Sigmoid colon (tissue), 6 donors: ENCODE measurements at regions not wholly inside any gene's neighbourhood (a gene's known extent, or its start where the extent isn't known, plus 50 kb on each side); places are given as distances from the start of the nearest gene placed in this dataset.

Experiments used
- DNase-seq: peaks from one replicate; pipeline ENCODE4 v3.0.0-alpha.2; 2019
- H3K27ac ChIP-seq, 4 donors: fragments of 200-600 bp; sonication (generic); one replicate each; pipeline ENCODE4 v1.5.1; 2016 to 2019; ENCODE audit warnings: mild to moderate bottlenecking in 1 of 4
- H3K27me3 ChIP-seq, 3 donors: fragments of 200-600 bp; sonication (generic); one replicate each; pipeline ENCODE4 v1.5.1; 2019; ENCODE audit warnings: mild to moderate bottlenecking in 1 of 3
- H3K36me3 ChIP-seq, 4 donors: fragments of 200-600 bp; sonication (generic); one replicate each; pipeline ENCODE4 v1.5.1; 2016 to 2019
- H3K4me1 ChIP-seq, 4 donors: fragments of 200-600 bp; sonication (generic); one replicate each; pipeline ENCODE4 v1.5.1; 2017 to 2019
- H3K4me3 ChIP-seq, 4 donors: fragments of 200-600 bp; sonication (generic); one replicate each; pipeline ENCODE4 v1.5.1; 2017 to 2019; ENCODE audit warnings: mild to moderate bottlenecking in 2 of 4, moderate library complexity in 1 of 4
- H3K9me3 ChIP-seq, 4 donors: fragments of 200-600 bp in 3 of 4; sonication (generic) in 3 of 4; one replicate each; pipeline versions ENCODE4 v1.5.1 to v1.6.1; 2013 to 2019
- EP300 ChIP-seq, 4 donors: sonication (generic); formaldehyde crosslinking; IDR thresholded peaks; one replicate each; pipeline ENCODE4 v1.6.1; 2017; ENCODE audit warnings: antibody characterized with exemption in 4 of 4
- POLR2A ChIP-seq, 2 donors: fragments of 450-650 bp; IDR thresholded peaks; one replicate each; pipeline ENCODE4 v1.6.1; 2016; ENCODE audit warnings: antibody characterized with exemption in 2 of 2, mild to moderate bottlenecking in 2 of 2, moderate library complexity in 2 of 2
- POLR2AphosphoS5 ChIP-seq, 4 donors: sonication (generic); formaldehyde crosslinking; IDR thresholded peaks; one replicate each; pipeline ENCODE4 v1.6.1; 2017; ENCODE audit warnings: antibody characterized with exemption in 4 of 4
- WGBS, 2 donors: extraction: QIAGEN DNeasy Blood & Tissue Kit; methylation state at CpG; one replicate each; pipeline ENCODE4 v1.1.7; 2013; 5-methylcytosine and 5-hydroxymethylcytosine counted together
- intact Hi-C: fragments of 100-400 bp; cut with DNase I; formaldehyde crosslinking; loops from one replicate; pipeline ENCODE4 v1.15.1; 2023
- TF ChIP-seq, protein P1 (sequence below), 4 experiments: fragments of 450-650 bp in 3 of 4; fragments of 200-600 bp in 1 of 4; IDR thresholded peaks; one replicate each; pipeline ENCODE4 v1.5.1; 2016 to 2019; ENCODE audit warnings: antibody characterized with exemption in 4 of 4, mild to moderate bottlenecking in 3 of 4, moderate library complexity in 2 of 4
- donor health status: healthy with polysubstance abuse.
- donor health status: healthy.

DNA sequence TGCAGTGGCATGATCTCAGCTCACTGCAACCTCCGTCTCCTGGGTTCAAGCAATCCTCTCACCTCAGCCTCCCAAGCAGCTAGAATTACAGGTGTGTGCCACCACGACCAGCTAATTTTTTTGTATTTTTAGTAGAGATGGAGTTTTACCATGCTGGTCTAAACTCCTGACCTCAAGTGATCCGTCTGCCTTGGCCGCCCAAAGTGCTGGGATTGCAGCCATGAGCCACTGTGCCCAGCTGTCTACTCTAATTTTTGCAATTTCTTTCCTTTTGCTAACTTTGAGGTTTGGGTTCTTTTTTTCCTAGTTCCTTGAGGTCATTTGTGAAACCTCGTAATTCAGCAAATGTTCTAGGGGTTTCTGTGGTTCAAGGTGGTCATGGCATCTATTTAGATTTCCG, 63.7 kb upstream of the PRLR start:
- Histone ChIP-seq H3K27ac (no peak overlapping the region), H3K27me3 (no peaks in the 10 kb centered on the region), H3K4me1 (no peaks in the 10 kb centered on the region), H3K9me3 (peaks cover 0 to 5% (median 0%) of the 10 kb centered on the region in 4 donors), H3K36me3 (no peaks in the 10 kb centered on the region), H3K4me3 (no peak overlapping the region)
- intact Hi-C loops = no loop called here
- 74 to 79% methylated on average over 6 of the region's 6 CpGs for WGBS, 2 donors
- no peak for DNase-seq
- TF ChIP-seq POLR2AphosphoS5 (IDR thresholded peaks at IDR 0.05) (no peak), POLR2A (IDR thresholded peaks at IDR 0.05) (no peak), EP300 (IDR thresholded peaks at IDR 0.05) (no peak)
- TF ChIP-seq, protein P1, sequence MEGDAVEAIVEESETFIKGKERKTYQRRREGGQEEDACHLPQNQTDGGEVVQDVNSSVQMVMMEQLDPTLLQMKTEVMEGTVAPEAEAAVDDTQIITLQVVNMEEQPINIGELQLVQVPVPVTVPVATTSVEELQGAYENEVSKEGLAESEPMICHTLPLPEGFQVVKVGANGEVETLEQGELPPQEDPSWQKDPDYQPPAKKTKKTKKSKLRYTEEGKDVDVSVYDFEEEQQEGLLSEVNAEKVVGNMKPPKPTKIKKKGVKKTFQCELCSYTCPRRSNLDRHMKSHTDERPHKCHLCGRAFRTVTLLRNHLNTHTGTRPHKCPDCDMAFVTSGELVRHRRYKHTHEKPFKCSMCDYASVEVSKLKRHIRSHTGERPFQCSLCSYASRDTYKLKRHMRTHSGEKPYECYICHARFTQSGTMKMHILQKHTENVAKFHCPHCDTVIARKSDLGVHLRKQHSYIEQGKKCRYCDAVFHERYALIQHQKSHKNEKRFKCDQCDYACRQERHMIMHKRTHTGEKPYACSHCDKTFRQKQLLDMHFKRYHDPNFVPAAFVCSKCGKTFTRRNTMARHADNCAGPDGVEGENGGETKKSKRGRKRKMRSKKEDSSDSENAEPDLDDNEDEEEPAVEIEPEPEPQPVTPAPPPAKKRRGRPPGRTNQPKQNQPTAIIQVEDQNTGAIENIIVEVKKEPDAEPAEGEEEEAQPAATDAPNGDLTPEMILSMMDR (IDR thresholded peaks at IDR 0.05) = no peak

DNA sequence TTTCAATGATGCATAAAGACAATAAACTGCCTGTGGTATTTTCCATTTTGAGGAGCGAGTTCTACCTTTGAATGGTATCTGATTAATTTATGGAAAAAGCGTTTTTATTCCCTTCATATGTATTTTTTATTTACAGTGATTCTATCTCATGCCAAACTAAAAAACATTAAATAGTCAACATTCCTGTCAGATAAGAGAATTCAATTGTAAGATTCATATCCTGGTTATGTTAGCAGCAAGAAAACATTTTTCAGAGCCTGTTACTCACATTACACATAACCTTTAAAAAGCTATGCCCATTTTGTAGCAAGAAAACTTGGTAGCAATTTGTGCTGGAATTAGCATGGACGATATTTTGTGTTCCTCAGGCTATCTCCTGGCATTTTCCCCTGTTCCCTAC, 55.1 kb upstream of the PRLR start:
- Histone ChIP-seq H3K9me3 (peaks cover 0 to 2% (median 0%) of the 10 kb centered on the region in 4 donors), H3K27me3 (no peaks in the 10 kb centered on the region), H3K4me3 (no peak overlapping the region), H3K36me3 (no peaks in the 10 kb centered on the region), H3K27ac (no peak overlapping the region), H3K4me1 (no peaks in the 10 kb centered on the region)
- WGBS, 2 donors = 78 to 86% methylated on average over 3 of the region's 3 CpGs
- intact Hi-C loops = no loop called here
- DNase-seq = no peak
- TF ChIP-seq, protein P1 (IDR thresholded peaks at IDR 0.05) = no peak
- TF ChIP-seq EP300 (IDR thresholded peaks at IDR 0.05) (no peak), POLR2A (IDR thresholded peaks at IDR 0.05) (no peak), POLR2AphosphoS5 (IDR thresholded peaks at IDR 0.05) (no peak)

DNA sequence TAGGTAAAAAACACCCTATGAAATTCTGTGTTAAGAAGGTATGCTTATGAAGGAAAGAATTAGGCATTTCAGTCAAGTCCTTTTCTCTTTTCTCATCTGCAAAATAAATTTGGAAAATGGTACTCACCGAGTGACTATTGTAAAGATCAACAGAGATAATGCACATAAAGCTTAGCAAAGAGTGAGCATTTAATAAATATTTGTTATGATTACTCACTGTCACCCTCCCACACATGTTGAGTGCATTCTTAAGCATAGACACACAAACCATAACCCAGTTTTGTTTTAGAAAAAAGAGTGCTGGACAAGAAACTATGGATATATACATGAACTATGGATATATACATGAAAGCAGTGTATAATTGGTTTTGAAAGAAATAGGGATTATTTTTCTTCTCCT, 54.7 kb upstream of the PRLR start:
- H3K27ac ChIP-seq = no peak overlapping the region
- H3K4me3 ChIP-seq = no peak overlapping the region
- no peaks in the 10 kb centered on the region for H3K4me1 ChIP-seq
- intact Hi-C loops = no loop called here
- no peaks in the 10 kb centered on the region for H3K27me3 ChIP-seq
- 72 to 73% methylated on average over 1 of the region's 1 CpG for WGBS, 2 donors
- TF ChIP-seq, protein P1 (IDR thresholded peaks at IDR 0.05) = no peak
- no peak for TF ChIP-seq EP300 (IDR thresholded peaks at IDR 0.05)
- TF ChIP-seq POLR2AphosphoS5 (IDR thresholded peaks at IDR 0.05) = no peak
- no peak for TF ChIP-seq POLR2A (IDR thresholded peaks at IDR 0.05)
- no peaks in the 10 kb centered on the region for H3K36me3 ChIP-seq
- peaks cover 0 to 2% (median 0%) of the 10 kb centered on the region in 4 donors for H3K9me3 ChIP-seq
- no peak for DNase-seq

DNA sequence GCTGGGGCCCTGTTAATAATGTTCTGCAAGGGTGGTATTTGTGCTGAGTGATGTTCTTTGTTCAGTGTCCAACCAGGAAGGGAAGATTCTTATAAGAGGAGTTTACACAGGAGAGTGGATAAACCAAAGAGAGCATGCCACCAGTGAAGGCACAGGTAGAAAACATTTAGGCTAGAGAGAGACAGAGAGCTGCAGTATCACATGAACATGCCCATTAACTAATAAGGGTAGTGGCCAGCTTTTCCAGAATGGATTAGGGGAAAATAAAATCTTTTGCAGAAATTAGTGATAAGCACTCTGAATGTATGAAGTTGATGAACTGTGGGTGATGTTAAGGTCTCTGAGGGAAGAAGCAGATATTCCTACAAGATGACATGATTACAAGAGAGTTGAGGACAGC, 54.1 kb upstream of the PRLR start:
- intact Hi-C loops = no loop called here
- TF ChIP-seq EP300 (IDR thresholded peaks at IDR 0.05) (no peak), POLR2AphosphoS5 (IDR thresholded peaks at IDR 0.05) (no peak), POLR2A (IDR thresholded peaks at IDR 0.05) (no peak)
- TF ChIP-seq, protein P1 (IDR thresholded peaks at IDR 0.05) = no peak
- no peak for DNase-seq
- H3K27ac ChIP-seq = no peak overlapping the region
- no peaks in the 10 kb centered on the region for H3K36me3 ChIP-seq
- peaks cover 0 to 2% (median under 1%) of the 10 kb centered on the region in 4 donors for H3K9me3 ChIP-seq
- H3K4me1 ChIP-seq = no peaks in the 10 kb centered on the region
- no peaks in the 10 kb centered on the region for H3K27me3 ChIP-seq
- no peak overlapping the region for H3K4me3 ChIP-seq

DNA sequence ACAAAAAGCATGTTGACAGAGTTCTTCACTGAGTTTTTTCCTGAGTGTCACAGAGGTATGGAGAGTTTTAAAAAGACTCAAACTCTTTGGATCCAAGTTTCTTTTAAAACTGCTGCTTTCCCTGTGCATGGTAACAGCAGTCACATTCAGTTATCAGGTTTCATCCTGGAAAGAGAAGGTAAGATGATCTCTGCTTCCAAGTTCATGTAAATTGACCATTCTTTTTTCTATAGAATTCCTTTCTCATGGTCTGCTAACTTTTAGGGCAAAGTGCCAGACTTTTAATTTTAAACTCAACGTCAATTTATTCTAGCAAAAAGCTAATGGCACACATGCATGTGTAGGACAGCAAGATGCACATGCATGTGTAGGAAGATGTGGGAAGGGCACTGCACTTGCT, 52.5 kb upstream of the PRLR start:
- Histone ChIP-seq H3K4me1 (no peaks in the 10 kb centered on the region), H3K4me3 (no peak overlapping the region), H3K9me3 (peaks cover 0 to 2% (median under 1%) of the 10 kb centered on the region in 4 donors), H3K36me3 (no peaks in the 10 kb centered on the region), H3K27ac (no peak overlapping the region), H3K27me3 (no peaks in the 10 kb centered on the region)
- no peak for DNase-seq
- WGBS, 2 donors = 76 to 78% methylated on average over 1 of the region's 1 CpG
- intact Hi-C loops = no loop called here
- TF ChIP-seq, protein P1 (IDR thresholded peaks at IDR 0.05) = no peak
- no peak for TF ChIP-seq EP300 (IDR thresholded peaks at IDR 0.05)
- TF ChIP-seq POLR2A (IDR thresholded peaks at IDR 0.05) = no peak
- TF ChIP-seq POLR2AphosphoS5 (IDR thresholded peaks at IDR 0.05) = no peak
